Stomach (tissue), 8 donors: ENCODE measurements at regions not wholly inside any gene's neighbourhood (a gene's known extent, or its start where the extent isn't known, plus 50 kb on each side); places are given as distances from the start of the nearest gene placed in this dataset.

Source experiments
- DNase-seq, 2 donors: peaks; one replicate each; pipeline versions ENCODE4 v3.0.0 to v3.0.0-alpha.2; 2013 to 2019
- H3K27ac ChIP-seq, 5 donors: fragments of 200-600 bp in 4 of 5; sonication (generic) in 4 of 5; one replicate each; pipeline ENCODE4 v1.5.1; 2013 to 2019; ENCODE audit warnings: mild to moderate bottlenecking in 1 of 5, moderate library complexity in 1 of 5
- H3K27me3 ChIP-seq, 3 donors: fragments of 200-600 bp; sonication (generic); one replicate each; pipeline ENCODE4 v1.5.1; 2017 to 2019; ENCODE audit warnings: mixed run types in 1 of 3
- H3K36me3 ChIP-seq, 4 donors: fragments of 200-600 bp; sonication (generic); 1 replicate in 3 of 4; 2 replicates in 1 of 4; pipeline ENCODE4 v1.5.1; 2016 to 2019
- H3K4me1 ChIP-seq, 4 donors: fragments of 200-600 bp; sonication (generic); one replicate each; pipeline ENCODE4 v1.5.1; 2016 to 2019
- H3K4me3 ChIP-seq, 4 donors: fragments of 200-600 bp; sonication (generic) in 3 of 4; one replicate each; pipeline ENCODE4 v1.5.1; 2016 to 2019; ENCODE audit warnings: mild to moderate bottlenecking in 1 of 4
- H3K9me3 ChIP-seq, 4 donors: fragments of 200-600 bp; sonication (generic); one replicate each; pipeline ENCODE4 v1.5.1; 2016 to 2019
- EP300 ChIP-seq: sonication (generic); formaldehyde crosslinking; IDR thresholded peaks from one replicate; pipeline ENCODE4 v1.6.1; 2017; ENCODE audit warnings: antibody characterized with exemption
- POLR2A ChIP-seq, 4 donors: fragments of 450-650 bp; IDR thresholded peaks; one replicate each; pipeline ENCODE4 v1.6.1; 2016; ENCODE audit warnings: antibody characterized with exemption in 4 of 4, control low read depth in 2 of 4, mild to moderate bottlenecking in 1 of 4, moderate library complexity in 1 of 4
- POLR2AphosphoS5 ChIP-seq, 3 donors: sonication (generic); formaldehyde crosslinking; IDR thresholded peaks; one replicate each; pipeline ENCODE4 v1.6.1; 2016; ENCODE audit warnings: antibody characterized with exemption in 3 of 3
- WGBS, 5 donors: extraction: QIAGEN DNeasy Blood & Tissue Kit in 3 of 5; methylation state at CpG; one replicate each; pipeline versions ENCODE4 v1.1.5 to v1.1.7; 2013 to 2018; 5-methylcytosine and 5-hydroxymethylcytosine counted together
- intact Hi-C: fragments of 100-400 bp; cut with DNase I; formaldehyde crosslinking; loops from one replicate; pipeline ENCODE4 v1.15.1; 2023; ENCODE audit warnings: low total_unique reads
- TF ChIP-seq, protein P1 (sequence below), 7 experiments: fragments of 450-650 bp in 4 of 7; fragments of 200-600 bp in 3 of 7; sonication (generic) in 3 of 7; IDR thresholded peaks; one replicate each; pipeline ENCODE4 v1.5.1; 2016 to 2019; ENCODE audit warnings: antibody characterized with exemption in 7 of 7, control low read depth in 2 of 7, mild to moderate bottlenecking in 1 of 7
- donor health status: healthy with polysubstance abuse.
- donor health status: Bipolar disorder and iron deficiency.
- donor health status: healthy.

DNA sequence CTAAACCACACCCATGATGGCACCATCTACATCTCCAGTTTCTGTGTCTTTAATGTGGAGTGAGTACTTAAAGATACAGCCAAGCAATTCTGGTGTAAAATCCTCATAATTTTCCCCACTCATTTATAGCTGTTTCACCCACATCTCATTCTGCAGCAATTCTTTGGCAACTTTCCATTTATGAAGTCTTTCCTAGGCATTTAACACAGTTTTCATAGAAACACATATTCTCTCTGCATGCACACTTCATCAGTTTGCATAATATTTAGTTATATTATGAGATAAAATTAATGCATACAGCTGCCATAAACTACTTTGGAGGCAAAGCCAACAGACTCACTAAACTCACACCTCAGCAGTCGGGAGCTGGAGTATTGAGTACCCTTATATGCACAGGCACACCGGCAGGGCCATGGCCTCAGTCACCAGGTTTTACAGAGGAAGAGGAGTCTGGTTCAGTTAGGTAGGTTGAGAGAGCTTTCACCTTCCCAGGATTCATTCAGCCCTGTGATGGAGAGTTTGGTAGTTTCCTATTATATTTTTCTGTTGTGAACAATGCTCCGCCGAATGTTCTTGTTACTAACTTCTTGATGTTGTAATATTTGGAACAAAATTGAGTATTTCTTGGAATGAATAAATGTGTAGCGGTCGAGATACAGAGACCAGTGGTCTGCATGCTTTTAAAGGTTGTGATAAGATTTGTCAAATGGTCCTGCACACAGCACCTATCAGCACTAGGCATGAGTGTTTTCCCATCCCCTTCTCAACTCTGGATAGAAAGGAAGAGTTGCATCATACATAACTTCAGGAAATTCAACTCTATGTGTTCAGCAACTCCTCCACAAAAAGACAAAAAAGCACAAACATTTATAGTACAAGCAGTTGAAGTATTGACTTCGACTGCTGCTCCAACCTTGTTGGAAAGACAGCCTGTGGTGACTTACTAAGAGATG is 123.5 kb downstream of the TTC8 start:
- no peaks in the 10 kb centered on the region for H3K36me3 ChIP-seq
- WGBS, 5 donors = 73 to 89% (median 79%) methylated on average over 7 of the region's 7 CpGs
- no peak overlapping the region for H3K4me3 ChIP-seq
- no peak overlapping the region for H3K27ac ChIP-seq
- intact Hi-C loops = no loop called here
- H3K9me3 ChIP-seq = peaks cover 0 to 17% (median 9%) of the 10 kb centered on the region in 4 donors
- no peak for DNase-seq
- no peaks in the 10 kb centered on the region for H3K4me1 ChIP-seq
- TF ChIP-seq, protein P1, sequence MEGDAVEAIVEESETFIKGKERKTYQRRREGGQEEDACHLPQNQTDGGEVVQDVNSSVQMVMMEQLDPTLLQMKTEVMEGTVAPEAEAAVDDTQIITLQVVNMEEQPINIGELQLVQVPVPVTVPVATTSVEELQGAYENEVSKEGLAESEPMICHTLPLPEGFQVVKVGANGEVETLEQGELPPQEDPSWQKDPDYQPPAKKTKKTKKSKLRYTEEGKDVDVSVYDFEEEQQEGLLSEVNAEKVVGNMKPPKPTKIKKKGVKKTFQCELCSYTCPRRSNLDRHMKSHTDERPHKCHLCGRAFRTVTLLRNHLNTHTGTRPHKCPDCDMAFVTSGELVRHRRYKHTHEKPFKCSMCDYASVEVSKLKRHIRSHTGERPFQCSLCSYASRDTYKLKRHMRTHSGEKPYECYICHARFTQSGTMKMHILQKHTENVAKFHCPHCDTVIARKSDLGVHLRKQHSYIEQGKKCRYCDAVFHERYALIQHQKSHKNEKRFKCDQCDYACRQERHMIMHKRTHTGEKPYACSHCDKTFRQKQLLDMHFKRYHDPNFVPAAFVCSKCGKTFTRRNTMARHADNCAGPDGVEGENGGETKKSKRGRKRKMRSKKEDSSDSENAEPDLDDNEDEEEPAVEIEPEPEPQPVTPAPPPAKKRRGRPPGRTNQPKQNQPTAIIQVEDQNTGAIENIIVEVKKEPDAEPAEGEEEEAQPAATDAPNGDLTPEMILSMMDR (IDR thresholded peaks at IDR 0.05) = no peak
- TF ChIP-seq POLR2AphosphoS5 (IDR thresholded peaks at IDR 0.05) (no peak), POLR2A (IDR thresholded peaks at IDR 0.05) (no peak), EP300 (no peak)
- peaks cover 0 to 10% (median 3%) of the 10 kb centered on the region in 3 donors for H3K27me3 ChIP-seq

DNA sequence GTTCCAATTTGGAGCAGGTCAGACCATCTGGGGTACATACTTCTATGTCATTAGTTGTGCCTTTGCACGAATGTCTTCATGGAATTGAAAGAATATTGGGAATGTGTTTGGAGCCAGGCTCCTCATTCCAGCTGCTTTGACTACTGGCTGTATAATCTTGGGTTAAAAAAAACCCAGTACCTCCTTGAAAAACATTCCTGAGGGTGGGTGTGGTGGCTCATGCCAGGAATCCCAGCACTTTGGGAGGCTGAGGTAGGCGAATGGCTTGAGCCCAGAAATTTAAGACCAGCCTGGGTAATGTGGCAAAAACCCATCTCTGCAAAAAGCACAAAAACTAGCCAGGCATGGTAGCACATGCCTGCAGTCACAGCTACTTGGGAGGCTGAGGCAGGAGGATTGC is 125.6 kb downstream of the TTC8 start:
- H3K9me3 ChIP-seq = peaks cover 0 to 17% (median 10%) of the 10 kb centered on the region in 4 donors
- 44 to 75% (median 56%) methylated on average over 2 of the region's 2 CpGs for WGBS, 5 donors
- H3K36me3 ChIP-seq = no peaks in the 10 kb centered on the region
- TF ChIP-seq POLR2A (IDR thresholded peaks at IDR 0.05) (no peak), EP300 (no peak), POLR2AphosphoS5 (IDR thresholded peaks at IDR 0.05) (no peak)
- TF ChIP-seq, protein P1 (IDR thresholded peaks at IDR 0.05) = no peak
- no peak overlapping the region for H3K4me3 ChIP-seq
- DNase-seq = no peak
- H3K4me1 ChIP-seq = no peaks in the 10 kb centered on the region
- intact Hi-C loops = no loop called here
- peaks cover 0 to 8% (median 2%) of the 10 kb centered on the region in 3 donors for H3K27me3 ChIP-seq
- no peak overlapping the region for H3K27ac ChIP-seq

DNA sequence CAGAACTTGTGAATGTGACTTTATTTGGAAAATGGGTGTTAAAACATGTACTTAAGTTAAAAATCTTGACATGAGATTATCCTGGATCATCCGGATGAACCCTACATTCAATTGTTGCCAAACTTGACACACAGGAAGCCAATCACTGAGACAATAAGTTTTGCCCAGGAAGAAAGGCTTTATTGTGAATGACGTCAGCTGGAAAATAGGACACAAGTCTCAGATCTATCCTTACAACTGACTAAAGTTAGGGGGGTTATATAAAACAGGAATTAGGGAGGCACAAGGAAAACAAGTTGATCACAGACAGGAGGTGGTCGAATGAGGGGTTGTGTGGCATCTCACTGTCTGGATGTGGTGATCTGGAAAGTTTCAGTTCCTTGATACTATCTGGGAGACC is 126.9 kb downstream of the TTC8 start:
- no peak for DNase-seq
- no peaks in the 10 kb centered on the region for H3K36me3 ChIP-seq
- no peak for TF ChIP-seq POLR2AphosphoS5 (IDR thresholded peaks at IDR 0.05)
- TF ChIP-seq POLR2A (IDR thresholded peaks at IDR 0.05) = no peak
- TF ChIP-seq, protein P1 (IDR thresholded peaks at IDR 0.05) = no peak
- TF ChIP-seq EP300 = no peak
- H3K4me1 ChIP-seq = no peaks in the 10 kb centered on the region
- H3K27ac ChIP-seq = no peak overlapping the region
- intact Hi-C loops = no loop called here
- H3K9me3 ChIP-seq = peaks cover 0 to 17% (median 10%) of the 10 kb centered on the region in 4 donors
- WGBS, 5 donors = 65 to 72% (median 71%) methylated on average over 3 of the region's 3 CpGs
- H3K4me3 ChIP-seq = no peak overlapping the region
- H3K27me3 ChIP-seq = peaks cover 0 to 6% (median 0%) of the 10 kb centered on the region in 3 donors

DNA sequence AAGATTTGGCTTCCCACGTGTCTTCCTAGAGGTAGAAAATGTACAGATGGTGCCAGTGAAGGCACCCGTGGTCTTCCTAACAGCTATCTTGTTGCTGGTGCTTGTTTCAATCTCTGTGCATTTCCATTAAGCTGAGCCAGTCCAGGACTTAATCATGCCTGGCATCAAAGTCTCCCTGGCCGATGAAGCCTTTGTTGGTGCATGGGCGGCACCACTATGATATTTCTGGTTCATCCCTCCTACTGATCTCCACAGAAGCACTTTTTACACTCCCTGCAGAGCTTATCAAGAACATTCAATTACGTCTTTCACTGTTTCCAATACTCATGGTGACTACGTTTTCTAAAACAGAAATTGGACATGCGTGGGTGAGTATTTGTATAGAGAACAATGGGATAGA is 128.4 kb downstream of the TTC8 start:
- WGBS, 5 donors = 80 to 88% (median 85%) methylated on average over 7 of the region's 7 CpGs
- no peak overlapping the region for H3K27ac ChIP-seq
- no peak for DNase-seq
- TF ChIP-seq POLR2AphosphoS5 (IDR thresholded peaks at IDR 0.05) (no peak), EP300 (no peak), POLR2A (IDR thresholded peaks at IDR 0.05) (no peak)
- TF ChIP-seq, protein P1 (IDR thresholded peaks at IDR 0.05) = no peak
- peaks cover 0 to 6% (median 0%) of the 10 kb centered on the region in 3 donors for H3K27me3 ChIP-seq
- H3K9me3 ChIP-seq = peaks cover 0 to 17% (median 10%) of the 10 kb centered on the region in 4 donors
- no peak overlapping the region for H3K4me3 ChIP-seq
- no peaks in the 10 kb centered on the region for H3K4me1 ChIP-seq
- H3K36me3 ChIP-seq = no peaks in the 10 kb centered on the region
- intact Hi-C loops = no loop called here
